Astrocyte (in vitro differentiated cells and primary cell): ENCODE measurements at regions not wholly inside any gene's neighbourhood (a gene's known extent, or its start where the extent isn't known, plus 50 kb on each side); places are given as distances from the start of the nearest gene placed in this dataset.

Experiments used
- EZH2 ChIP-seq: IDR thresholded peaks from 2 replicates; pipeline ENCODE4 v1.6.1; 2012; ENCODE audit warnings: mild to moderate bottlenecking, low read length, inconsistent platforms; ENCODE audit not compliant: insufficient read depth
- TF ChIP-seq, protein P1 (sequence below): IDR thresholded peaks from 2 replicates; pipeline ENCODE4 v1.5.1; 2011; ENCODE audit warnings: low read depth, mild to moderate bottlenecking, inconsistent platforms, low read length, moderate library complexity; ENCODE audit not compliant: insufficient read depth

- TF ChIP-seq, protein P1, sequence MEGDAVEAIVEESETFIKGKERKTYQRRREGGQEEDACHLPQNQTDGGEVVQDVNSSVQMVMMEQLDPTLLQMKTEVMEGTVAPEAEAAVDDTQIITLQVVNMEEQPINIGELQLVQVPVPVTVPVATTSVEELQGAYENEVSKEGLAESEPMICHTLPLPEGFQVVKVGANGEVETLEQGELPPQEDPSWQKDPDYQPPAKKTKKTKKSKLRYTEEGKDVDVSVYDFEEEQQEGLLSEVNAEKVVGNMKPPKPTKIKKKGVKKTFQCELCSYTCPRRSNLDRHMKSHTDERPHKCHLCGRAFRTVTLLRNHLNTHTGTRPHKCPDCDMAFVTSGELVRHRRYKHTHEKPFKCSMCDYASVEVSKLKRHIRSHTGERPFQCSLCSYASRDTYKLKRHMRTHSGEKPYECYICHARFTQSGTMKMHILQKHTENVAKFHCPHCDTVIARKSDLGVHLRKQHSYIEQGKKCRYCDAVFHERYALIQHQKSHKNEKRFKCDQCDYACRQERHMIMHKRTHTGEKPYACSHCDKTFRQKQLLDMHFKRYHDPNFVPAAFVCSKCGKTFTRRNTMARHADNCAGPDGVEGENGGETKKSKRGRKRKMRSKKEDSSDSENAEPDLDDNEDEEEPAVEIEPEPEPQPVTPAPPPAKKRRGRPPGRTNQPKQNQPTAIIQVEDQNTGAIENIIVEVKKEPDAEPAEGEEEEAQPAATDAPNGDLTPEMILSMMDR: no peak
- TF ChIP-seq EZH2: no peak
These were observed 62.3 kb downstream of the IGLL5 start for GRCh38 chr22:22949953-22950352.
